D341Med (cell line): ENCODE measurements at regions not wholly inside any gene's neighbourhood (a gene's known extent, or its start where the extent isn't known, plus 50 kb on each side); places are given as distances from the start of the nearest gene placed in this dataset.

Experiments
- DNase-seq: peaks from one replicate; pipeline ENCODE4 v3.0.0; 2012; ENCODE audit warnings: low spot score

DNA sequence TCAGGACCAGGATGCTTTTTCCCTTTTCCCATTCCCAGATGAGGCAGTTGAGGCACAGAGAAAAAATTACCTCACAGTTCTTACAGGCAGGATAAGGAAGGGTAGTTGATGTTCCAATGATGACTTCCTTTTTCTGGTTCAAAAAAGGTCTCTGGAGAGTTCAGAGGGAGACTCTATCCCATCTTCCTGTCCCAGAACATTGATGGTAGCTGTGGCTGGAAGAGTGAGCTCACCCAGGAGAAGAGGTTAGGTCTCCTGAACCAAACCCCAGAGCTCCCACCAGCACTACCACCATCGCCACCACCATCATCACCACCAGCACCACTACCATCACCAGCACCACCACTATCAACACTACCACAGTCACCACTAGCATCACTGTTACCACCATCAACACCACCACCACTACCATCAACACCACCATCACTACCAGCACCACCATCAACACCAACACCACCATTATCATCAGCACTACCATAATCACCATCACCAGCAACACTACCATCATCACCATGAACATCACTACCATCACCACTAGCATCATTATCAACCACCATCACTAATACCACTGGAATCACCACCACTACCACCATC is 105.5 kb upstream of the RUNX3 start:
- no peak for DNase-seq

DNA sequence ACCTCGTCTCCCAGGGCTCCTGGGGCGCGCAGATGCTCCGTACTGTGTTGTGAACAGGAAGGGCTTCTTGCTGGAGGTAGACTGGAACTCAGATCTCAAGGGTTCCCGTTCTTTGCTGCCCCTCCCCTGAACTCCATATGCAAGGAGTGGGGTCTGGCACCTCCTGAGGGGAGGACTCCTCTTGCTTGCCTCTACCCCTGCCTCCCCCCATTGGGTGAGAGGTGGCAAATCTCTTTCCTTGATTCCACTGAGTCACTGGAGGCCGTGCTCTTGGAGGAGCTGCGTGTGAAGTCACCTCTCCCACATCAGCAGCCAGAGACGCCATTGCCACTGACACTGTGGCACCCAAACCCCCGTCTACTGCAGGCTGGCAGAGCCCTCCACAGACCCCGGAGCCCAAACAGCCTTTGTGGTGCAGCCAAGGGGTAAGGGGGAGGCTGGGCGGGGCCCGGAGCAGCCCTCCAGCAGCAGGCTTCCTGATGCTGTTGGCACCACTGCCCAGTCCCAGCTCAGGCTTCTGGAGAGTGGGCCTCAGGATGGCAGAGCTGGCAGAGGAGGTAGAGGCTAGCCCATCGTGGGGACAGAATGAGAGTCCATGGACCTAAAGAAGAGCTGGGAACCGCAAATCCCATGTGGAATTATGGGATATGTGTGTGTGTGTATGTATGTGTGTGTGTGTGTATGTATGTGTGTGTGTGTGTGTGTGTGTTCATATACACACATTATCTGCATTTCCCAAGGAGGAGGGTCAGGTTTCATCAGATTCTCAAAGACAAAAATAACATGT is 104.9 kb upstream of the RUNX3 start:
- no peak for DNase-seq

DNA sequence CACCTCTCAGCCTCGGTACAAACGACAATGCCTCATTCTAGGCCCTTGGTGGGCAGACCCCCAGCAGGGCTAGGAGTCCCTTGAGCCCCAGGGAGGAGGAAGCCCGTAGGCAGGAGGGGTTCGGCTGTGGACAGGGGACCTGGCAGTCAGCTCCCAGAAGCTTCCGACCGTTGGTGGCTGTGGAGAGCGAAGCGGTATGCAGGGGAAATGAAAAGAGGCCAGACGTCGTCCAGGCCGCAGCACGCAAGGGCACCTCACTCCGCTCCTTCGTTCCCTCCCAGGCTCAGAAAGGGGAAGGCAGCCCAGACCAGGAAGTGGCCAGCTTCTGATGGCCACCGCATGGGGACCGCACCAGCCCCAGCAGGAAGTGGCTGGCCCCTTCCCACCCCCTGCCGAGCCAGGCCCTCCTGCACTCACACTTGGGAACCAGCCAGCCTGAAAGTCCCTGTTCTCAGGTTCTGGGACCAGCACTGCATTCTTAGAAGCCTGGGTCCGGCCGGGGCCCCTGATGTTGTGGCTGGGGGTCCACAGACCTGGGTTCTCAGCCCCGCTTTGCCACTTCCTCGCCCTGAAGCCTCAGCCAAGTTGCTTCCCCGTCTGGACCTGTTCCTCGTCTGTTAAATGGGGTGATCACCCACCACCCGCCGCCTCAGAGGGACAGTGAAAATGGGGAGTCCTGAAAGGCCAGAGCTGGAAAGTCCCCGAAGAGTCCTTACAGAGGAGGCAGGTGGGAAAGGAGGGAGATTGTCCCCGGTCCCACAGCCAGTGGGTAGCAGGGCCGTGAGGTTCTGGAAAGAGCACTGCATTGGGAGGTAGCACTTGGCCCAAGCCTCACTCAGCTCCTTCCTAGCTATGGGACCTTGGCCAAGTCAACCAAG is 104.0 kb upstream of the RUNX3 start:
- DNase-seq: no peak

DNA sequence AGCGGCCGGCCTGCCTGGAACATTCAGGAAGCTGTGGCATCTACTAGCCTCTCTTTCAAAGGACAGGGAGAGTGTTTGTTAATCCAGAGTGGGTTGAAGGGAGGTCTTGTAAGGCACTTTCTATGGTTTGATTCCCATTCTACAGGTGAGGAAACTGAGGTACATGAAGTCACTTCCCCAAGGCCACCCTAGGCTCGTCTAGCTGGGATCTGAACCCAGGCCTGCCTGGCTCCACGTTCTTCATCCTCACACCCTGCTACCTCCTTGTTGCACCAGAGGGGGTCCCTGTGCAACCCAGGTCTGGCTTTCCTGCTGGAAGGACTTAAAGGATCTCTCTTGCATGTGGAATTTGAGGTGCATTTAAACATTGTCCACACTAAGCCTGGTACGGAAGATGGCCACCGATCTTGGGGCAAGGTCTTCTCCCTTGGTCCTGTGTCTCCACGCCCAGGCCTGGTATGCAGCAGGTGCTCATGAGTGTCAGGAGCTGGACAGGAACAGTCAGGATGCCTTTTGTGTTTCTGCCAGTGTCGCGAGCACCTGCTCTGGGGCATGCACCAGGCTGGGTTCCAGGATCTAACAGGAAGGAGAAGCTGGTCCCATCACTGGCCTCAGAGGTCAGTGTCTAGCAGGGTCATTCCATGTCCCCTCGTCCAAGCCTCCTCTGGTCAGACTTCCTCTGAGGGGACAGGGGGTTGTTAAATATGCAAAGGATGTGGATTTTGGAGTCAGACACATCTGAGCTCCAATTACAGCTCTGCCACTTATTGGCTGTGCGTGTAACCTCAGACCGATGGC is 103.2 kb upstream of the RUNX3 start:
- no peak for DNase-seq

DNA sequence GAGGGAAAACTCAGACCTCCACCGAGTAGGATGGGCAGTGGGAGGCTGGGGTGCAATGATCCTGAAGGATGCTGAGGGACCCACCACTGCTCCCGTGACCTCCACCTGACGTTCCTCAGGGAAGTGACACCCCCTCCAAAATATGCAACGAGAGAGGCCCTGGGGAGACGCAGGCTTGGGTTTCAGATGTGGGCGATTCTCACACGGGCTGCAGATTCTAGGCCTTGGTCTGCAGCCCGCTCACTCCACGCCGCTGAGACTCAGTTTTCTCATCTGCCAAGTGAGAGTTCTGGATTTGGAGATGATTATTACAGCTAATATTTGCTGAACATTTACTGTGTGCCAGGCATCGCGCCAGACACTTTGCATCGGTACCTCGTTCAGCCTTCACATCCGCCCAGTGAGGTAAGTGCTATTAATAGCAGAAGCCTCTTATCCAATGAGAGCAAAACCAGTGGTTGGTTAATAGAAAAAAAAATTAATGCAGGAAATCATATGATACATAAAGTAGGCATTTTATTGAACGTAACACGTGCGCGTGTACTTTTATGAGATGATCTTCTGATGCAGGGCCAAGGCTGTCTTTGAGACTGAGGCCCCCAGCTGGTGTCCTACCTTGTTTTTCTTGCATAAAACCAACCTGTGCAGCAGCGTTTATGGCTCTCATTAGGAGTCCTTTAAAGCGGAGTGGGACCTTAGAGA is 102.0 kb upstream of the RUNX3 start:
- no peak for DNase-seq

DNA sequence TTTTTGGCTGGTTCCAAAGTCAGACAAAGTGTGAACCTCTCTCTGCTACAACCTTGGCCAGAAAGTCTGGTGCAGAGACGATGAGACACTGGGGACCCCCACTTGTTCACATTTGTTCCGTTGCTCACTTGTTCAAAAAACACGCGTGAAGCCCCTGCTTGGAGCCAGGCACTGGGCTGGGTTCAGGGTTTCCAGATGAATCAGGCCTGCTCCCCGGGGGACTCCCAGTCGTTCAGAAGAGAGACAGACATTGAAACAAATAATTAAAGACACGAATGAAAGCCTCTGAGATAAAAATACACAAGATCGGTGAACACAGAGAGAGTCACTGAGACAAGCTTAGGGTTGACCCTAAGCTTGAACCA is 101.5 kb upstream of the RUNX3 start:
- DNase-seq: no peak

DNA sequence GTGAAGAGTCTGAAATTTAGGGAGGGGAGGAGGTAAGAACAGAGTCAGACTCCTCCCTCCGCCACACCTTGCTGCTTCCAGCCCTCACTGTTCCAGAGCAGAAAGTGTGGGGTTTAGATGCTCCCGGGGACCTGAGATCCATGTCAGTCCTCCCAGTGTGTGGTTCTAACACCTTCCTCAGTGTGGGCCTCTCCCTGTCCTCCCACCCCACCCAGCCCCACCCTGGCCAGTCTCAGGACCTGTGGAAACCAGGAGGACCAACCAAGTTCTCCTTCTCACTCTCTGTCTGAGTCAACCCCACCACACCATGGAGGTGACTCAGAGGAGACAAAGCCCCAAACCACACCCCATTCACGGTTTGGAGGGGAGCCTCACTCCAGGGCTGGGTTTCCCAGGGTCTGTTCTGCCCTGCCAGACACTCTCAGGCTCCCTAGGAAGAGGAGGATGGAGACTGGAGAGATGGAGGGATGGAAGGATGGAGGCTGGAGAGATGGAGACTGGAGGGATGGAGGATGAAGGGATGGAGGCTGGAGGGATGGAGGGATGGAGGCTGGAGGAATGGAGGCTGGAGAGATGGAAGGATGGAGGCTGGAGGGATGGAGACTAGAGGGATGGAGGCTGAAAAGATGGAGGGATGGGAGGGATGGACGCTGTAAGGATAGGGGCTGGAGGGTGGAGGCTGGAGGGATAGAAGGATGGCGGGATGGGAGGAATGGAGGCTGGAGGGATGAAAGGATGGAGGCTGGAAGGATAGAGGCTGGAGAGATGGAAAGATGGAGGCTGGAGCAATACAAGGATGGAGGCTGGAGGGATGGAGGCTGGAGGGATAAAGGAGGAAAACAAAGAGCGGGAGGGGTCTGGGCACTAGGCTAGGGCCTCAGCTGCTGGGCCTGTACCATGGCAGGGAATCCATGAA is 100.9 kb upstream of the RUNX3 start:
- no peak for DNase-seq

DNA sequence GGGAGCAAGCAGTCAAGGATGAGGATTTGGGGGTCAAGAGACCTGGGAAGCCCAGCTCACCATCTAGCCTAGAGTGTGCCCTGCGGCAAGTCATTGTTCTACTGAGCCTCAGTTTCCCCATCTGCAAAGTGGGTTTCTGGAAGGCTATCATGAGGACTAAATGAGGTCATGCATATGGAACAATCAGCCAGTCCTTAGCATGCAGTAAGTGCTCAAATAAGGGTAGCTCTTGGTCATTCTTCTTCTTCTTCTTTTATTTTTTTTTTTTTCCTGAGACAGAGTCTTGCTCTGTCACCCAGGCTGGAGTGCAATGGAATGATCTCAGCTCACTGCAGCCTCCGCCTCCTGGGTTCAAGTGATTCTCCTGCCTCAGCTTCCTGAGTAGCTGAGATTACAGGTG is 99.9 kb upstream of the RUNX3 start:
- DNase-seq: no peak

DNA sequence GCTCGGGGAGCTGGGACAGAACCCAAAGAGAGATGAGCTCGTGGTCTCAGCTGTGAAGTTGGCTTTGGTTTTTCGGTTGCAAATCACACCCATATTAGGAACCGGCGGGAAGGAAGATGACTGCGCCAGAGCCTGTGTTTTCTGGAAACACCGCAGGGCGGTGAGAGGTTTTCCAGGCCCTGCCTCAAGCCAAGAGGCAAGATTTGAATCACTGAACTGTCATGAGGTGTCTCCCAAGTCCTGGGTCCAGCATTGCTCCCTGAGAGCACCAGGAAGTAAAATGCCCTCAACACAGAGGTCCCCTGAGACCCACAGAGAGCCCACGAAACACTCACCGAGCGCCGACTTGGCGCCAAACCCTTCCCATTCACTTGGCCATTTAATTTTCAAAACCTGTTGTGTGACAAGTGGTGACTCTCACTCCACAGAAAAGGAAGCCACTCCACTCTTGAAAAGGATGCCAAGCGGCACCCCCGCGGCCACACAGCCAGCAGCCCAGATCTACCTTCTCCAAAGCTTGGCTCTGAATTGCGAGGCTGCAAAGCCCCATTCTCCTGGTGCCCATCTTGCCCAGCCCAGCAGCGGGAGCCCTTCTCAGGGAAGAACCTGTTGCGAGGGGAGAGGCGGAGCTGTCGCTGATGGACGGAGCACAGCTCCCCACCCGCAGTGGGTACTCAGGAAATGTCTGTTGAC is 99.0 kb upstream of the RUNX3 start:
- no peak for DNase-seq

DNA sequence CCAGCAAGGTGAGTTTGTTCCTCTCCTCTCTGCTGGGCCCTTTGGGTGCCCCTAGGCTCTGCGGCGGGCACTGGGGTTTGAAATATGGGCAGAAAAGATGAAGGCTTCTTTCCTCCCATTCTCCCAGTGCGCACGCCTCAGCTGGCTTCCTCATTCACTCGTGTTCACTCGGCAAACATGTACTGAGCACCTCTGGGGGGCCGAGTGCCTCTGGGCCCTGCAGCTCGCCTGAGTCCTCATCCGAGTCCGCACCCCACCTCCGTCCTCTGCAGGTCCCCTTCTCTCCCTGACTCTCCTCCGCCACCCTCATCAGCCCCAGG is 98.5 kb upstream of the RUNX3 start:
- no peak for DNase-seq

DNA sequence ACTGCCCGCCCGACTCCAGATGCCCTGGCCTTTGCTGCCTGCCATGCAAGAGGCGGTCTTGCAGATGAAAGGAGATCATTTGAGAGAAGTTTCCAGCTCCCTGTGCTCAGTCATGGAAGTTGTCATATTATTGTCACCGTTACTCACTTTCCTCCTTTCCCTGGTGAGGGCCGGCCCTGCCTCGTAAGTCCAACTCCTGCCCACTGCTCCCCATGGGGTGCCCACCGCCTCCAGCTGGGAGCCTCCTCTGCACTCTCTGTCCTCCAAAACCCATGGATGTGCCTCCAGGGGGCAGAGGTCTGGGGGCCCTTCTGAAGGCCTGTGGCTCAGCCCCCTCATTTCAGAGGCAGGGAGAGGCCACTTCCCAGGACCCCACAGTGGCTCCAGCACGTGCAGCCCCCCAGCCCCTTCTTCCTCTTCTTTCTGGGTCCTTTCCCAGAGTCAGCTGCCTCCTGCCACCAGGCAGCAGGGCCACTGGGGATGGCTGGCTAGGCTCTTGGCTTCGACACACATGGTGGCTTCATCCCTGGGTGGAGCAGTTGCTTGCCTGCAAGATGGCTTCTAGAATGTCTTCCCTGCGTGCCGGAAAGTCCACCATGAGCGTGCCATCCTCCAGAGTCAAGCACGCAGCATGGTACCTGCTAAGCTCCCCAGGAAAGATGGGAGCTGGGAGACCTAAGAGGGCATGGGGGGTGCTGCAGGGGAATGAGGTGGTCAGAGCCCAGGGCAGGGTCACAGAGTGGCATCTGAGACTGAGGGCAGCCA is 97.9 kb upstream of the RUNX3 start:
- DNase-seq: no peak

DNA sequence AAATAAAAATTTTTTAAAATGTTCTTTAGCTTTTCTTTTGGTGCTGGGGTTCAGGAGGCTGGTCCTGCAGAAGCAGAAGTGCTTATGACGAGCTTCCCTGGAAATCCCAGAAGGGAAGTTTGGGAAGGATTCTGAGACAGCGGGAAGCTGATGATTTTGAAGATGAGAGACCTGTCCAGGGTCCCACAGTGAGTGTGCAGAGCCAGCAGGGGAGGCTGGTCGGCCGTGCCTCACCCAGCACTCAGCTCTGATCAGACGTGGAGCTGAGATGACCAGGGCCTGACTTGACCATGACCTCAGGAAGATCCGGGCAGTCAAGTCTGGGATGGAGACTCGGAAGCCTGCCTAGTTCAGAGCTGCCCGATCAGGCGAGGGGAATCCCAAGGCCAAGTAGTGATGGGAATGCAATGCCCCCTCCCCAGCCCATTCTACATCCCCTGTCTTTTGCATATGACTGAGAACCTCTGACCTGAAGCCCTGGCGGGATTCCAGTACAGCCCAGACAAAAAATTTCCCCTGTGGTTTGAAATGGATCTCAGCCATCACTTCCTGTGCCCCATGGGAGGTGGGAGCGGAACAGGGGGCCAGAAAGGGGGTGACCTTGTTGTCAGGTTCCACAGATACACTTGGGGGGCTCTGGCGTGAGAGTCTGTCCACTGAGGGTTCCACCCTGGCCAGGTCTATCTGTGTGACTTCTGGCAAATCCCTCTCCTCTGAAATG is 96.8 kb upstream of the RUNX3 start:
- DNase-seq: no peak

DNA sequence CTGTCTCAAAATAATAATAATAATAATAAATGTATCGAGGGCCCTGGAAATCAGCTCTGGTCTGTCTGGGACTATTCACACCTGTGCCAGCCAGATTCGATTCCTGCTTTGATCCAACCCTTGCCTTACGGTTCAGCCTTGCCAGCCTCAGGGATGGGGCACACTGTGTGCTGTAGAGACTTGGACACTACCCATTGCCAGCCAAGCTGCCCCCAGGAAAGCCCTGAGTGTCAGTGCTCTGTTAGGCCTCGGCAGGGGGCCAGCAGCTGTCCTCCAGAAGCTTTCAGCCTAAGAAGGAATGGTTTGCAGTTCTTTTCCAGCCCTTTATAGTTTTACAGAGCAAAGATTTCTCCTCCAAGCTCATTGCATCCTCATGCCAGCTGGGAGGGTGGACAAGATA is 96.2 kb upstream of the RUNX3 start:
- DNase-seq: no peak

DNA sequence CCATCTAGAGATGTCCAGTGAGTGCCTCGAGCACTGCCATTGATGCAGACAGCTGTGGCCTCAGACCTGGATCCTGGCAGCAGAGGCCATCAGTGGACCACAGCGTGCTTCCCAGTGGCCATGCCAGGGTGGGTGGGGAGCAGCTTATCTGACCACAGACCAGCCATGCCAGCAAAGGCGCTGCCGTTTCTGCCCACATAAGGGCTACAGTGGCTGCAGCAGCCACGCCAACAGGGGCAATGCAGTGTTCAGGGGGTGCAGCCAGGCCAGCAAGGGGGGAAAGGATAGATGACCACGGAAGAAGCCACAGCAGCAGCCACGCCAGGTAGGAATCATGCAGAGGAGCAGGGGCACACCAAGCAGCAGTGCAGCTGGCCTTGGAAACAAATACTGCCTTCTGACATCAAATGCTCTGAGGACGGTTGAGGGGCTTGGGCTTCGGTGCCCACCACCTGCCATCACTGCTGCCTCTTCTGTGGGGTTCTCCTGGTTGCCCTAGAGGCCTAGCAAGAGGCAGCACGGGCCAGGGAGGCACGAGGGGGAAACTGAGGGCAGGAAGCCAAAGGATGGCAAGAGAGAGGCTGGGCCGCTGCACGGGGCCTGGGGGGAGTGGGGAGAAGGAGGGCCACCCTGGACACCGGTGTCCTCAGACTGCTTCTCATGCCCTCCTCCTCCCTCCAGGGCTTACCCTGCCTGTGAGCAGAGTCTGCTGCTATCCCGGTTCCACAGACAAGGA is 94.7 kb upstream of the RUNX3 start:
- no peak for DNase-seq

DNA sequence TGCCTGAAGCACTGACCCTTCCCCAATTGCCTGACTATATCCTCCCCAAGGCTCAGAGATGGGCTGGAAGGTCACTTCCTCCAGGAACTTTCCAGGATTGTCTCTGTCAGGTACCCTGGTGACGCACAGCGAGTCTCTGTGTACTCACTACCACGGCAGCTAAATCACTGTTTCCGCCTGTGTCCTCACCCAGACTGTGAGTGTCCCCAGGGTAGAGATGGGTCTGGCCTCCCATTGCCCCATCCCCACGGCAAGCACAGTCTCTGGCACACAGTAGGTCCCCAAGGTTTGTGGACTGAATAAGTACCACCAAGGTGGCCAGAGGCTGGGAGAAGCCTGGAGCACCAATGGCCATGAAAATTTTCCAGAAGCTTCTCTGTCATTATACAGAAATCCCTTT is 93.8 kb upstream of the RUNX3 start:
- DNase-seq: no peak

DNA sequence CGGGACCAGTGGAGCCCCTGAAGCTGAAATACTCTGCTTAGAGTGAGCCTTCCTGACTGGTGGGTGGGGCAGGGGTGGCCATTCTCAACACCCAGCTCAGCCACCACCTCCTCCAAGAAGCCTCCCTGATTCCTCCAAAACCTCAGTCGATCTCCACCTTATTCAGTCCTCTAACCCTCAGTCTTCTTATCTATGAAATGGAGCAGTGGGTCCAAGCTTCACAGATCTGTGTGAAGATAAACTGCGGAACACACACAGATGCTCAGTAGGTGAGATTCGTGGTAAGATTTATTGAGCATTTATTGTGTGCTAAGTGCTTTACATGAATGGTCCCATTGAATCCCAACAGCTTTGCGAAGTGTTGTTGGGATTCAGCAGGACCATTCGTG is 93.1 kb upstream of the RUNX3 start:
- no peak for DNase-seq

DNA sequence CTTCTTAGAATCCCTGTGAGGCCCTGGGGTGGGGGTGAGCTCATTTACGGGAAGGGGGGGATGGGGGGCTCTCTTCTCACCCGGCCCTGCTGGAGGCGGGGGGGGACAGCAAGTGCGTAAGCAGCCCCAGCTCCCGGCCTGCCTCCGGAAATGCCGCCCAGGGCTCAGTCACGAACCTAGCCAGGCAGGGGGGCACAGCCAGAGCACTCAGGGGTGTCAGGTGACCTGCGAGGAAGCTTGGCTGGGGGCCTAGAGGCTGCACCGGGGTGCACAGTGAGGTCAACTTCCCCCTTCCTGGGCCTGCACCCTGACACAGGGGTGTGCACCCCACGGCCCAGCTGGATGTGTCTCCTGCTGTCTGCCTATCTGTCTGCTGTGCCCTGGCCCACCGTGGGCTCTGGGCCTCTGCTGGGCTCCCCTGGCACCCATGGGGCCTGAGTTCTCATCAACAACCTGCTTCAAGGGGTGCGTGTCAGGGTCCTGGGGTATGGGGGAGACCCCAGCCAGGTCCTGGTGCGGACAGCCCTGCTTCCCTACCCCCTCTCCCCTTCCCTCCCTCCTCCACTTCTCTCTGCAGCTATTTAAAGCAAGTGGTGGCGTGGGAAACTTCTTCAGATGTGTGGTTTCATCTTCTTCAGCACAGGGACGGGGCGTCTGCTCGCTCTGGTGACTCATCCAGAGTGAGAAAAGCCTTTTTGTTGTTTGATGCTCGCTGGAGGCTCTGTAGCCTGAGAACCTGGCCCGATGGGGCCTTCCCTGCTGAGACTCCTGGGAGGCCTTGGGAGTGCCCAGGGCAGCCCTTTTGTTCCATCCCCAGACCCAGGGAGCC is 92.5 kb upstream of the RUNX3 start:
- no peak for DNase-seq
